ENCODE measurements at regions not wholly inside any gene's neighbourhood (a gene's known extent, or its start where the extent isn't known, plus 50 kb on each side); places are given as distances from the start of the nearest gene placed in this dataset.

- TF ChIP-seq, protein P1, sequence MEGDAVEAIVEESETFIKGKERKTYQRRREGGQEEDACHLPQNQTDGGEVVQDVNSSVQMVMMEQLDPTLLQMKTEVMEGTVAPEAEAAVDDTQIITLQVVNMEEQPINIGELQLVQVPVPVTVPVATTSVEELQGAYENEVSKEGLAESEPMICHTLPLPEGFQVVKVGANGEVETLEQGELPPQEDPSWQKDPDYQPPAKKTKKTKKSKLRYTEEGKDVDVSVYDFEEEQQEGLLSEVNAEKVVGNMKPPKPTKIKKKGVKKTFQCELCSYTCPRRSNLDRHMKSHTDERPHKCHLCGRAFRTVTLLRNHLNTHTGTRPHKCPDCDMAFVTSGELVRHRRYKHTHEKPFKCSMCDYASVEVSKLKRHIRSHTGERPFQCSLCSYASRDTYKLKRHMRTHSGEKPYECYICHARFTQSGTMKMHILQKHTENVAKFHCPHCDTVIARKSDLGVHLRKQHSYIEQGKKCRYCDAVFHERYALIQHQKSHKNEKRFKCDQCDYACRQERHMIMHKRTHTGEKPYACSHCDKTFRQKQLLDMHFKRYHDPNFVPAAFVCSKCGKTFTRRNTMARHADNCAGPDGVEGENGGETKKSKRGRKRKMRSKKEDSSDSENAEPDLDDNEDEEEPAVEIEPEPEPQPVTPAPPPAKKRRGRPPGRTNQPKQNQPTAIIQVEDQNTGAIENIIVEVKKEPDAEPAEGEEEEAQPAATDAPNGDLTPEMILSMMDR (IDR thresholded peaks at IDR 0.05; ENCODE audit: unreplicated experiment in 3 of 3): no peak
- Mint-ChIP-seq H3K27me3 (ENCODE audit: low read depth) (peaks cover 4% of the 10 kb centered on the region), H3K9me3 (no peaks in the 10 kb centered on the region), H3K4me1 (no peaks in the 10 kb centered on the region), H3K4me3 (no peak overlapping the region), H3K36me3 (ENCODE audit: low read depth) (no peaks in the 10 kb centered on the region), H3K27ac (no peak overlapping the region)
Measured at GRCh38 chr5:174398171-174398570, 326.2 kb upstream of the MSX2 start.

DNA sequence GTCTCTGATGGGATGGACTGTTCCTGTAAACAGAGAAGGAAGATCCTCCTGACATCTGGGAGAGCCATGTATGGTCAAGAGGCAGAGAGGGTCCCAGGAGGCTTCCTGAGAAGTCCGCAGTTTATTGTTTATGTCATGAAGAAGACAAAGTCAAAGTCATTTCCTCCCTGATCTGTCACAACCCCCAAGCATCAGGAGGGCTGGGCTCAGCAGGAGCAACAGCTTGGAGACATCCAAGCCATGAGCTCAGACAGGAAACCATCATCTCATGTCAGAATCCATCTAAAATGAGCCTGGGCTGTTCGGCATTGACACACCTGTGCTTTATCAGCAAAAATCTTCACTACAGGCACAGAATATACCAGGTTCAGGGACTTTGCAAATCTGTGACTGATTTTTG, 325.0 kb upstream of the MSX2 start:
- H3K36me3 Mint-ChIP-seq (ENCODE audit: low read depth): no peaks in the 10 kb centered on the region
- H3K9me3 Mint-ChIP-seq: no peaks in the 10 kb centered on the region
- no peak overlapping the region for H3K27ac Mint-ChIP-seq
- TF ChIP-seq, protein P1 (IDR thresholded peaks at IDR 0.05; ENCODE audit: unreplicated experiment in 3 of 3): no peak
- no peaks in the 10 kb centered on the region for H3K4me1 Mint-ChIP-seq
- peaks cover 4% of the 10 kb centered on the region for H3K27me3 Mint-ChIP-seq (ENCODE audit: low read depth)
- H3K4me3 Mint-ChIP-seq: no peak overlapping the region

GRCh38 chr5:174400461-174400860, 323.9 kb upstream of the MSX2 start:
- Mint-ChIP-seq H3K27ac (no peak overlapping the region), H3K9me3 (no peaks in the 10 kb centered on the region), H3K27me3 (ENCODE audit: low read depth) (peaks cover 12% of the 10 kb centered on the region), H3K4me1 (no peaks in the 10 kb centered on the region), H3K36me3 (ENCODE audit: low read depth) (no peaks in the 10 kb centered on the region), H3K4me3 (no peak overlapping the region)
- TF ChIP-seq, protein P1 (IDR thresholded peaks at IDR 0.05; ENCODE audit: unreplicated experiment in 3 of 3): no peak

GRCh38 chr5:174401793-174402192, 322.6 kb upstream of the MSX2 start:
- no peaks in the 10 kb centered on the region for H3K36me3 Mint-ChIP-seq (ENCODE audit: low read depth)
- TF ChIP-seq, protein P1 (IDR thresholded peaks at IDR 0.05; ENCODE audit: unreplicated experiment in 3 of 3): no peak
- H3K27ac Mint-ChIP-seq: no peak overlapping the region
- no peaks in the 10 kb centered on the region for H3K4me1 Mint-ChIP-seq
- H3K4me3 Mint-ChIP-seq: no peak overlapping the region
- H3K9me3 Mint-ChIP-seq: no peaks in the 10 kb centered on the region
- peaks cover 12% of the 10 kb centered on the region for H3K27me3 Mint-ChIP-seq (ENCODE audit: low read depth)

- Mint-ChIP-seq H3K4me1 (no peaks in the 10 kb centered on the region), H3K9me3 (no peaks in the 10 kb centered on the region), H3K27me3 (ENCODE audit: low read depth) (peaks cover 14% of the 10 kb centered on the region), H3K4me3 (no peak overlapping the region), H3K36me3 (ENCODE audit: low read depth) (no peaks in the 10 kb centered on the region), H3K27ac (no peak overlapping the region)
- TF ChIP-seq, protein P1 (IDR thresholded peaks at IDR 0.05; ENCODE audit: unreplicated experiment in 3 of 3): peak in 1 of 3 experiments; percentile 10
Measured at GRCh38 chr5:174402222-174402812, 322.1 kb upstream of the MSX2 start.

DNA sequence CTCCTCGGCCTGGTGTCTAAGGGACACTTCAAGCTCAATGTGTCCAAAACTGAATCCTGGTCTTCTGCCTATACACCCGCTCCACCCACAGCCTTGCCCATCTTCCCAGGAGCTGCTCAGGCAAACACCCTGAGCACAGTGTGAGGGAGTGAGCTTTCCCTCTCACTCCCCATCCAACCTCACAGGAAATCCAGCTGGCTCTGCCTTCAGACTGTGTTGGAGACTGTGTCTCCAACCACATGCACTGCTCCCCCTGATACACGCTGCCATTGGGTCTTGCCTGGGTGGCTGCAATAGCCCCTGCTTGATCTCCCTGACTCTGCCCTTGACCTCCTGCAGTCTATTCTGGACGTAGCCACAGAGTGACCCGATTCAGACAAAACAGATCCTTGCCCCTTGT, 319.5 kb upstream of the MSX2 start:
- Mint-ChIP-seq H3K27ac (no peak overlapping the region), H3K27me3 (ENCODE audit: low read depth) (peaks cover 20% of the 10 kb centered on the region), H3K4me3 (no peak overlapping the region), H3K4me1 (no peaks in the 10 kb centered on the region), H3K36me3 (ENCODE audit: low read depth) (peaks cover 4% of the 10 kb centered on the region), H3K9me3 (peaks cover 4% of the 10 kb centered on the region)
- TF ChIP-seq, protein P1 (IDR thresholded peaks at IDR 0.05; ENCODE audit: unreplicated experiment in 3 of 3): no peak

Measured in nephron (organoid).